H9 (cell line): ENCODE measurements at regions not wholly inside any gene's neighbourhood (a gene's known extent, or its start where the extent isn't known, plus 50 kb on each side); places are given as distances from the start of the nearest gene placed in this dataset.

ENCODE experiments used
- DNase-seq: peaks from one replicate; pipeline ENCODE4 v3.0.0-alpha.2; 2017
- H2AFZ ChIP-seq: one replicate; pipeline ENCODE4 v1.6.1; 2013; ENCODE audit warnings: mild to moderate bottlenecking, low read length, control low read depth, moderate library complexity
- H2AK5ac ChIP-seq: 2 replicates; pipeline ENCODE4 v1.6.1; 2013; ENCODE audit warnings: low read length, control low read depth, mixed read lengths; ENCODE audit not compliant: insufficient read length
- H2BK120ac ChIP-seq: one replicate; pipeline ENCODE4 v1.6.1; 2013; ENCODE audit warnings: low read depth, mild to moderate bottlenecking, low read length, control low read depth, inconsistent platforms; ENCODE audit not compliant: poor library complexity, severe bottlenecking
- H2BK12ac ChIP-seq: 2 replicates; pipeline ENCODE4 v1.6.1; 2013; ENCODE audit warnings: low read length, control low read depth, mixed read lengths, low read depth; ENCODE audit not compliant: insufficient read length
- H2BK15ac ChIP-seq: 2 replicates; pipeline ENCODE4 v1.6.1; 2013; ENCODE audit warnings: low read depth, low read length, control low read depth
- H2BK20ac ChIP-seq: one replicate; pipeline ENCODE4 v1.6.1; 2013; ENCODE audit warnings: low read depth, mild to moderate bottlenecking, low read length, control low read depth, inconsistent platforms; ENCODE audit not compliant: poor library complexity, severe bottlenecking
- H2BK5ac ChIP-seq: 2 replicates; pipeline ENCODE4 v1.6.1; 2013; ENCODE audit warnings: low read length, control low read depth, mixed read lengths; ENCODE audit not compliant: insufficient read length
- H3K14ac ChIP-seq: 2 replicates; pipeline ENCODE4 v1.6.1; 2013; ENCODE audit warnings: low read length, control low read depth; ENCODE audit not compliant: insufficient read depth
- H3K18ac ChIP-seq: 2 replicates; pipeline ENCODE4 v1.6.1; 2013; ENCODE audit warnings: low read depth, mild to moderate bottlenecking, mixed read lengths, low read length, control low read depth; ENCODE audit not compliant: insufficient read length
- H3K23ac ChIP-seq: 2 replicates; pipeline ENCODE4 v1.6.1; 2013; ENCODE audit warnings: low read length, control low read depth, mixed read lengths, low read depth; ENCODE audit not compliant: insufficient read length
- H3K23me2 ChIP-seq: 2 replicates; pipeline ENCODE4 v1.6.1; 2013; ENCODE audit warnings: low read depth, mild to moderate bottlenecking, mixed read lengths, low read length, control low read depth; ENCODE audit not compliant: insufficient read length, poor library complexity, severe bottlenecking
- H3K27ac ChIP-seq: 2 replicates; pipeline ENCODE4 v1.5.1; 2013; ENCODE audit warnings: low read length, control low read depth, mixed read lengths, low read depth; ENCODE audit not compliant: insufficient read length
- H3K27me3 ChIP-seq: 2 replicates; pipeline ENCODE4 v1.6.1; 2013; ENCODE audit warnings: low read length, control low read depth, inconsistent platforms; ENCODE audit not compliant: insufficient read depth
- H3K4ac ChIP-seq: 2 replicates; pipeline ENCODE4 v1.6.1; 2013; ENCODE audit warnings: low read depth, mild to moderate bottlenecking, control low read depth, inconsistent platforms, low read length, moderate library complexity
- H3K4me1 ChIP-seq: 2 replicates; pipeline ENCODE4 v1.6.1; 2013; ENCODE audit warnings: low read length, control low read depth, inconsistent platforms; ENCODE audit not compliant: insufficient read depth
- H3K4me2 ChIP-seq: 2 replicates; pipeline ENCODE4 v1.6.1; 2013; ENCODE audit warnings: low read length, control low read depth, mixed read lengths; ENCODE audit not compliant: insufficient read length, insufficient read depth
- H3K56ac ChIP-seq: 2 replicates; pipeline ENCODE4 v1.6.1; 2013; ENCODE audit warnings: low read depth, mild to moderate bottlenecking, mixed read lengths, low read length, control low read depth; ENCODE audit not compliant: insufficient read length
- H3K79me1 ChIP-seq: 2 replicates; pipeline ENCODE4 v1.6.1; 2013; ENCODE audit warnings: low read depth, mild to moderate bottlenecking, moderate library complexity, low read length, control low read depth, inconsistent platforms; ENCODE audit not compliant: insufficient read depth, poor library complexity, severe bottlenecking
- H3K79me2 ChIP-seq: 2 replicates; pipeline ENCODE4 v1.6.1; 2013; ENCODE audit warnings: low read length, control low read depth, inconsistent platforms; ENCODE audit not compliant: insufficient read depth
- H3K9ac ChIP-seq: 2 replicates; pipeline ENCODE4 v1.6.1; 2013; ENCODE audit warnings: low read length, control low read depth, mixed read lengths; ENCODE audit not compliant: insufficient read length; ENCODE audit errors: extremely low read depth
- H3K9me3 ChIP-seq: one replicate; pipeline ENCODE4 v1.6.1; 2013; ENCODE audit warnings: low read depth, low read length, inconsistent platforms; ENCODE audit not compliant: control insufficient read depth
- H3T11ph ChIP-seq: one replicate; pipeline ENCODE4 v1.6.1; 2013; ENCODE audit warnings: mild to moderate bottlenecking, low read length, control low read depth, inconsistent platforms
- H4K20me1 ChIP-seq: one replicate; pipeline ENCODE4 v1.6.1; 2013; ENCODE audit not compliant: control insufficient read depth, insufficient read length, insufficient read depth
- H4K5ac ChIP-seq: 2 replicates; pipeline ENCODE4 v1.6.1; 2013; ENCODE audit warnings: low read depth, mild to moderate bottlenecking, mixed read lengths, low read length, control low read depth; ENCODE audit not compliant: insufficient read length
- H4K8ac ChIP-seq: replicated peaks from 2 replicates; pipeline ENCODE4 v1.6.1; 2013; ENCODE audit warnings: low read length, control low read depth, mixed read lengths, low read depth; ENCODE audit not compliant: insufficient read length
- H4K91ac ChIP-seq: 2 replicates; pipeline ENCODE4 v1.6.1; 2013; ENCODE audit warnings: low read depth, mild to moderate bottlenecking, moderate library complexity, mixed read lengths, low read length, control low read depth; ENCODE audit not compliant: insufficient read length
- H3K27ac Mint-ChIP-seq, 3 experiments: 2 replicates in 2 of 3; 3 replicates in 1 of 3; pipeline ENCODE4 v1.8.0; 2020 to 2021; ENCODE audit warnings: mixed read lengths in 3 of 3, mild to moderate bottlenecking in 1 of 3, moderate library complexity in 1 of 3
- H3K27me3 Mint-ChIP-seq: 2 replicates; pipeline ENCODE4 v1.8.0; 2021; ENCODE audit warnings: low read depth, mild to moderate bottlenecking, moderate library complexity, mixed read lengths
- H3K36me3 Mint-ChIP-seq, 3 experiments: 2 replicates in 2 of 3; 3 replicates in 1 of 3; pipeline ENCODE4 v1.8.0; 2020 to 2021; ENCODE audit warnings: low read depth in 3 of 3, mixed read lengths in 3 of 3; ENCODE audit not compliant: insufficient read depth in 1 of 3
- H3K4me1 Mint-ChIP-seq, 2 experiments: 2 replicates each; pipeline ENCODE4 v1.8.0; 2020; ENCODE audit warnings: mixed read lengths in 2 of 2
- H3K4me3 Mint-ChIP-seq, 2 experiments: 2 replicates in 1 of 2; 3 replicates in 1 of 2; pipeline ENCODE4 v1.8.0; 2020 to 2021; ENCODE audit warnings: mild to moderate bottlenecking in 2 of 2, mixed read lengths in 2 of 2, moderate library complexity in 1 of 2
- H3K9me3 Mint-ChIP-seq, 2 experiments: 2 replicates in 1 of 2; 3 replicates in 1 of 2; pipeline ENCODE4 v1.8.0; 2020; ENCODE audit warnings: mild to moderate bottlenecking in 2 of 2, mixed read lengths in 2 of 2, moderate library complexity in 1 of 2
- CTCF ChIP-seq: fragments of 200-600 bp; sonication (generic); conservative IDR thresholded peaks from 3 replicates; pipeline ENCODE4 v1.8.0; 2021; ENCODE audit warnings: antibody characterized with exemption, mild to moderate bottlenecking
- WGBS: extraction: QIAGEN DNeasy Blood & Tissue Kit; methylation state at CpG from one replicate; pipeline ENCODE4 v1.1.7; 2013; ENCODE audit warnings: missing lambda C conversion rate, low lambda C conversion rate, mixed read lengths; ENCODE audit not compliant: insufficient read length; ENCODE audit errors: extremely low coverage; 5-methylcytosine and 5-hydroxymethylcytosine counted together

DNA sequence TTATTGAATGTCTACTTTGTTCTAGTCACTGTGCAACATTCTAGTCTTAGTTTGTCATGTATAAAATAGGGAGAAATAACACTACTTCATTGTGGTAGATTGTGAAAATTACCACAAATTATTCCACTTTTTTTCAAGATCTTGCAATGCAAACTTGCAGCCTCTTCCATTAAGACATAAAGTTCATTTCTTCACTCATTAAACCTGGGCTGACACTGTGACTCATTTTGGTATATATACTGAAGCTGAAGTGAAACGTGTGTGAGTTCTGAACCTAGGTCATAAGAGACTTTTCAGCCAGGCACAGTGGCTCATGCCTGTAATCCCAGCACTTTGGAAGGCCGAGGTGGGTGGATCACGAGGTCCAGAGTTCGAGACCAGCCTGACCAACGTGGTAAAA is 329.0 kb downstream of the BCKDHB start:
- no peak for TF ChIP-seq CTCF
- Mint-ChIP-seq H3K36me3 (no peaks in the 10 kb centered on the region), H3K4me3 (no peak overlapping the region), H3K4me1 (peaks cover 14 to 20% of the 10 kb centered on the region in 2 experiments), H3K27me3 (no peaks in the 10 kb centered on the region), H3K9me3 (no peaks in the 10 kb centered on the region), H3K27ac (no peak overlapping the region)
- no peak overlapping the region for H2BK120ac ChIP-seq
- no peak overlapping the region for H3K14ac ChIP-seq
- no peak overlapping the region for H4K8ac ChIP-seq
- H3K9ac ChIP-seq, result no peak overlapping the region
- H3K23me2 ChIP-seq, result no peaks in the 10 kb centered on the region
- no peak overlapping the region for H4K5ac ChIP-seq
- no CpG with 5 or more reads among the region's 5 CpGs for WGBS
- no peak overlapping the region for H3K4me2 ChIP-seq
- no peak overlapping the region for H2BK20ac ChIP-seq
- H3K56ac ChIP-seq, result no peak overlapping the region
- DNase-seq, result no peak
- no peaks in the 10 kb centered on the region for H4K20me1 ChIP-seq
- H2AFZ ChIP-seq, result no peak overlapping the region
- H3T11ph ChIP-seq, result no peak overlapping the region
- no peaks in the 10 kb centered on the region; the same call in 1 of the 2 replicates for H3K4me1 ChIP-seq
- no peak overlapping the region for H3K23ac ChIP-seq
- no peaks in the 10 kb centered on the region for H3K79me1 ChIP-seq
- H3K27ac ChIP-seq, result no peak overlapping the region
- no peak overlapping the region for H2BK12ac ChIP-seq
- no peaks in the 10 kb centered on the region for H3K9me3 ChIP-seq
- no peaks in the 10 kb centered on the region for H3K79me2 ChIP-seq
- no peak overlapping the region for H2BK5ac ChIP-seq
- H3K18ac ChIP-seq, result no peak overlapping the region
- H3K27me3 ChIP-seq, result no peaks in the 10 kb centered on the region
- no peak overlapping the region for H2AK5ac ChIP-seq
- H3K4ac ChIP-seq, result no peak overlapping the region
- no peak overlapping the region for H4K91ac ChIP-seq
- H2BK15ac ChIP-seq, result no peak overlapping the region
